Endodermal cell (in vitro differentiated cells): ENCODE measurements at regions not wholly inside any gene's neighbourhood (a gene's known extent, or its start where the extent isn't known, plus 50 kb on each side); places are given as distances from the start of the nearest gene placed in this dataset.

Source experiments
- DNase-seq: peaks from one replicate; pipeline ENCODE4 v3.0.0-alpha.2; 2017
- H3K27ac ChIP-seq: 2 replicates; pipeline ENCODE4 v1.5.1; 2013; ENCODE audit warnings: mild to moderate bottlenecking, low read depth, low read length, moderate library complexity
- H3K27me3 ChIP-seq: 2 replicates; pipeline ENCODE4 v1.6.1; 2013; ENCODE audit warnings: mild to moderate bottlenecking, low read length, moderate library complexity; ENCODE audit not compliant: insufficient read depth, control insufficient read depth, poor library complexity, severe bottlenecking
- H3K36me3 ChIP-seq: 2 replicates; pipeline ENCODE4 v1.7.0; 2013; ENCODE audit warnings: mild to moderate bottlenecking, low read length, moderate library complexity; ENCODE audit not compliant: control insufficient read depth, insufficient read depth
- H3K4me1 ChIP-seq: one replicate; pipeline ENCODE4 v1.7.0; 2013; ENCODE audit warnings: low read length; ENCODE audit not compliant: control insufficient read depth, insufficient read depth
- H3K4me3 ChIP-seq: 2 replicates; pipeline ENCODE4 v1.5.1; 2013; ENCODE audit warnings: mild to moderate bottlenecking, low read length, moderate library complexity
- H3K9ac ChIP-seq: 2 replicates; pipeline ENCODE4 v1.6.1; 2013; ENCODE audit warnings: mild to moderate bottlenecking, low read length, moderate library complexity; ENCODE audit not compliant: poor library complexity, severe bottlenecking; ENCODE audit errors: extremely low read depth
- H3K9me3 ChIP-seq: 2 replicates; pipeline ENCODE4 v1.6.1; 2013; ENCODE audit warnings: mild to moderate bottlenecking, low read length, moderate library complexity; ENCODE audit not compliant: control insufficient read depth
- H3K27ac Mint-ChIP-seq: 2 replicates; pipeline ENCODE4 v1.8.0; 2020; ENCODE audit warnings: mixed read lengths
- H3K27me3 Mint-ChIP-seq: 2 replicates; pipeline ENCODE4 v1.8.0; 2021; ENCODE audit warnings: mild to moderate bottlenecking, mixed read lengths; ENCODE audit not compliant: insufficient read depth
- H3K36me3 Mint-ChIP-seq: 2 replicates; pipeline ENCODE4 v1.8.0; 2020; ENCODE audit warnings: low read depth, mixed read lengths
- H3K4me1 Mint-ChIP-seq: 2 replicates; pipeline ENCODE4 v1.8.0; 2020; ENCODE audit warnings: mixed read lengths
- H3K4me3 Mint-ChIP-seq: 2 replicates; pipeline ENCODE4 v1.8.0; 2020; ENCODE audit warnings: mild to moderate bottlenecking, moderate library complexity, mixed read lengths
- H3K9me3 Mint-ChIP-seq: 2 replicates; pipeline ENCODE4 v1.8.0; 2020; ENCODE audit warnings: mild to moderate bottlenecking, mixed read lengths
- CTCF ChIP-seq: fragments of 200-600 bp; sonication (generic); conservative IDR thresholded peaks from 2 replicates; pipeline ENCODE4 v1.5.0; 2021; ENCODE audit warnings: antibody characterized with exemption, mild to moderate bottlenecking
- WGBS, 2 experiments: methylation state at CpG; one replicate each; pipeline versions ENCODE4 v1.1.5 to v1.1.7; 2013; ENCODE audit warnings: missing lambda C conversion rate in 2 of 2, mixed read lengths in 1 of 2; ENCODE audit not compliant: insufficient coverage in 1 of 2, insufficient read length in 1 of 2; 5-methylcytosine and 5-hydroxymethylcytosine counted together

- Histone ChIP-seq H3K9me3 (no peaks in the 10 kb centered on the region), H3K36me3 (no peaks in the 10 kb centered on the region), H3K4me1 (no peaks in the 10 kb centered on the region), H3K9ac (no peak overlapping the region), H3K4me3 (no peak overlapping the region), H3K27ac (no peak overlapping the region), H3K27me3 (no peaks in the 10 kb centered on the region)
- Mint-ChIP-seq H3K27ac (no peak overlapping the region), H3K9me3 (no peaks in the 10 kb centered on the region), H3K27me3 (no peaks in the 10 kb centered on the region), H3K4me1 (no peaks in the 10 kb centered on the region), H3K36me3 (no peaks in the 10 kb centered on the region), H3K4me3 (no peak overlapping the region)
- 100% methylated on average over 1 of the region's 1 CpG; no CpG with 5 or more reads in 1 of the 2 experiments for WGBS, 2 experiments
- DNase-seq = no peak
- TF ChIP-seq CTCF = no peak
Observed at GRCh38 chr6:90870561-90870960, 283.7 kb upstream of the MAP3K7 start.

- DNase-seq = no peak
- Mint-ChIP-seq H3K36me3 (no peaks in the 10 kb centered on the region), H3K4me1 (no peaks in the 10 kb centered on the region), H3K27me3 (no peaks in the 10 kb centered on the region), H3K9me3 (no peaks in the 10 kb centered on the region), H3K4me3 (no peak overlapping the region), H3K27ac (no peak overlapping the region)
- Histone ChIP-seq H3K9me3 (no peaks in the 10 kb centered on the region), H3K4me3 (no peak overlapping the region), H3K9ac (no peak overlapping the region), H3K4me1 (no peaks in the 10 kb centered on the region), H3K27me3 (no peaks in the 10 kb centered on the region), H3K27ac (no peak overlapping the region), H3K36me3 (no peaks in the 10 kb centered on the region)
- WGBS, 2 experiments = 85 to 100% methylated on average over 1 to 2 of the region's 2 CpGs
- no peak for TF ChIP-seq CTCF
Observed at GRCh38 chr6:90868656-90869055, 281.8 kb upstream of the MAP3K7 start.

GRCh38 chr6:90868256-90868655, 281.4 kb upstream of the MAP3K7 start:
- H3K27me3 Mint-ChIP-seq = no peaks in the 10 kb centered on the region
- no peak for DNase-seq
- WGBS, 2 experiments = 89% methylated on average over 1 of the region's 1 CpG; no CpG with 5 or more reads in 1 of the 2 experiments
- Histone ChIP-seq H3K4me3 (no peak overlapping the region), H3K27me3 (no peaks in the 10 kb centered on the region), H3K9me3 (no peaks in the 10 kb centered on the region), H3K27ac (no peak overlapping the region), H3K4me1 (no peaks in the 10 kb centered on the region), H3K36me3 (no peaks in the 10 kb centered on the region), H3K9ac (no peak overlapping the region)
- no peak overlapping the region for H3K4me3 Mint-ChIP-seq
- TF ChIP-seq CTCF = no peak
- H3K9me3 Mint-ChIP-seq = no peaks in the 10 kb centered on the region
- H3K36me3 Mint-ChIP-seq = no peaks in the 10 kb centered on the region
- H3K27ac Mint-ChIP-seq = no peak overlapping the region
- no peaks in the 10 kb centered on the region for H3K4me1 Mint-ChIP-seq
